GM12878 (cell line): ENCODE measurements at regions not wholly inside any gene's neighbourhood (a gene's known extent, or its start where the extent isn't known, plus 50 kb on each side); places are given as distances from the start of the nearest gene placed in this dataset.

ENCODE experiments used
- ATAC-seq: fragments of 200-7000 bp; cut with Tn5 transposase; 3 replicates; pipeline ENCODE4 v1.9.1; 2020; ENCODE audit warnings: mild to moderate bottlenecking, moderate library complexity
- BruUV-seq: library from RNA; stranded (reverse); fragments of 400-500 nt; replicated peaks from 2 replicates; lab custom pipeline; 2021; lab: Mats Ljungman, UMichigan
- CTCF ChIA-PET: fragments of 300-600 bp; sonication (Branson Sonifier 250); formaldehyde crosslinking; extraction: SDS; loops from one replicate; lab custom pipeline; 2021; ENCODE audit warnings: inconsistent platforms; lab: Yijun Ruan, JAX
- POLR2A ChIA-PET: fragments of 350-600 bp; formaldehyde crosslinking; extraction: SDS; loops from one replicate; lab custom pipeline; 2021; ENCODE audit warnings: inconsistent platforms; lab: Charles Lee
- RAD21 ChIA-PET: fragments of 300-600 bp; sonication (Branson Sonifier 250); formaldehyde crosslinking; loops from one replicate; lab custom pipeline; 2023; ENCODE audit warnings: antibody characterized with exemption; ENCODE audit not compliant: unreplicated experiment; lab: Charles Lee
- SMC1A ChIA-PET: fragments of 300-600 bp; sonication (Branson Sonifier 250); formaldehyde crosslinking; loops from one replicate; lab custom pipeline; 2023; ENCODE audit not compliant: unreplicated experiment, uncharacterized antibody; lab: Charles Lee
- DNase-seq: peaks from one replicate; pipeline ENCODE4 v3.0.0-alpha.2; 2011; ENCODE audit warnings: low read depth, low spot score
- FAIRE-seq: peaks from 3 replicates; lab custom pipeline; 2011; peaks lifted over from hg19 to GRCh38; lab: Jason Lieb, UNC
- H2AFZ ChIP-seq: 2 replicates; pipeline ENCODE4 v1.6.0; 2011; ENCODE audit warnings: low read depth, low read length, control low read depth; ENCODE audit not compliant: control insufficient read depth
- H3K27ac ChIP-seq: 2 replicates; pipeline ENCODE4 v1.5.1; 2011; ENCODE audit warnings: control low read depth; ENCODE audit not compliant: control insufficient read depth, insufficient read depth
- H3K27me3 ChIP-seq, 2 experiments: replicated peaks in 1 of 2; 2 replicates each; pipeline versions ENCODE4 v1.6.0 to v1.6.1; 2011; ENCODE audit warnings: low read length in 1 of 2; ENCODE audit not compliant: control insufficient read depth in 2 of 2, insufficient read depth in 2 of 2
- H3K36me3 ChIP-seq, 2 experiments: 2 replicates each; pipeline ENCODE4 v1.5.1; 2011; ENCODE audit warnings: low read length in 1 of 2; ENCODE audit not compliant: control insufficient read depth in 2 of 2, insufficient read depth in 2 of 2
- H3K4me1 ChIP-seq: 2 replicates; pipeline ENCODE4 v1.6.1; 2011; ENCODE audit warnings: mild to moderate bottlenecking, low read length, moderate library complexity, mixed read lengths; ENCODE audit not compliant: control insufficient read depth, insufficient read depth
- H3K4me2 ChIP-seq: 2 replicates; pipeline ENCODE4 v1.6.0; 2011; ENCODE audit warnings: control low read depth; ENCODE audit not compliant: control insufficient read depth, insufficient read depth
- H3K4me3 ChIP-seq: fragments of 200-600 bp; sonication (generic); 2 replicates; pipeline ENCODE4 v1.5.1; 2016
- H3K79me2 ChIP-seq: 2 replicates; pipeline ENCODE4 v1.6.0; 2011; ENCODE audit warnings: low read length; ENCODE audit not compliant: control insufficient read depth, insufficient read depth
- H3K9ac ChIP-seq: 2 replicates; pipeline ENCODE4 v1.8.0; 2011; ENCODE audit warnings: low read length, control low read depth, mixed read lengths; ENCODE audit not compliant: control insufficient read depth, insufficient read depth
- H3K9me3 ChIP-seq: replicated peaks from 3 replicates; pipeline ENCODE4 v1.5.1; 2011; ENCODE audit warnings: mild to moderate bottlenecking, low read length; ENCODE audit not compliant: control insufficient read depth, insufficient read depth
- H4K20me1 ChIP-seq: 2 replicates; pipeline ENCODE4 v1.6.0; 2011; ENCODE audit not compliant: control insufficient read depth, insufficient read depth
- CHD1 ChIP-seq: IDR thresholded peaks from 2 replicates; pipeline ENCODE4 v1.6.1; 2012; ENCODE audit warnings: low read depth, low read length, improper control_type of control experiment
- CHD2 ChIP-seq: IDR thresholded peaks from 2 replicates; pipeline ENCODE4 v1.6.1; 2011; ENCODE audit warnings: low read depth, low read length, improper control_type of control experiment, borderline replicate concordance
- FOXK2 ChIP-seq: fragments of 450-650 bp; IDR thresholded peaks from 2 replicates; pipeline ENCODE4 v1.6.1; 2017; ENCODE audit warnings: mild to moderate bottlenecking, moderate library complexity
- GABPA ChIP-seq: IDR thresholded peaks from 2 replicates; pipeline ENCODE4 v1.6.1; 2014; ENCODE audit warnings: antibody characterized with exemption, low read depth, mild to moderate bottlenecking, inconsistent platforms
- GATAD2B ChIP-seq: fragments of 450-650 bp; conservative IDR thresholded peaks from 2 replicates; pipeline ENCODE4 v1.6.1; 2017; ENCODE audit warnings: low read depth, mild to moderate bottlenecking, moderate library complexity
- HDAC6 ChIP-seq: fragments of 200-600 bp; sonication (generic); IDR thresholded peaks from one replicate; pipeline ENCODE4 v1.8.0; 2017; ENCODE audit warnings: antibody characterized with exemption; ENCODE audit not compliant: unreplicated experiment
- HDGF ChIP-seq: fragments of 450-650 bp; IDR thresholded peaks from 2 replicates; pipeline ENCODE4 v1.6.1; 2016; ENCODE audit warnings: antibody characterized with exemption
- IRF4 ChIP-seq: IDR thresholded peaks from 2 replicates; pipeline ENCODE4 v1.6.1; 2011; ENCODE audit warnings: low read depth, low read length
- KDM1A ChIP-seq: fragments of 200-600 bp; sonication (generic); IDR thresholded peaks from 2 replicates; pipeline ENCODE4 v1.6.1; 2016; ENCODE audit warnings: borderline replicate concordance
- NBN ChIP-seq: fragments of 450-650 bp; IDR thresholded peaks from 2 replicates; pipeline ENCODE4 v1.6.1; 2016
- NR2C1 ChIP-seq: fragments of 450-650 bp; IDR thresholded peaks from 2 replicates; pipeline ENCODE4 v1.6.1; 2017; ENCODE audit warnings: antibody characterized with exemption, mild to moderate bottlenecking, moderate library complexity
- POU2F2 ChIP-seq: IDR thresholded peaks from 3 replicates; pipeline ENCODE4 v1.6.1; 2011; ENCODE audit warnings: low read depth, mild to moderate bottlenecking, low read length, borderline replicate concordance
- SMAD1 ChIP-seq: fragments of 450-650 bp; IDR thresholded peaks from 2 replicates; pipeline ENCODE4 v1.6.1; 2018; ENCODE audit warnings: mild to moderate bottlenecking, low read depth; ENCODE audit not compliant: partially characterized antibody
- SMAD5 ChIP-seq: IDR thresholded peaks from 2 replicates; pipeline ENCODE4 v1.6.1; 2016; ENCODE audit warnings: antibody characterized with exemption, low read depth
- SP1 ChIP-seq: IDR thresholded peaks from one replicate; pipeline ENCODE4 v1.6.1; 2011; ENCODE audit warnings: low read depth, low read length
- SUZ12 ChIP-seq: fragments of 200-600 bp; sonication (generic); IDR thresholded peaks from one replicate; pipeline ENCODE4 v1.6.1; 2018; ENCODE audit warnings: antibody characterized with exemption, mild to moderate bottlenecking; ENCODE audit not compliant: unreplicated experiment
- TAF1 ChIP-seq: IDR thresholded peaks from 2 replicates; pipeline ENCODE4 v1.6.1; 2011; ENCODE audit warnings: mild to moderate bottlenecking, low read depth, low read length, borderline replicate concordance
- ZNF217 ChIP-seq: fragments of 450-650 bp; IDR thresholded peaks from 2 replicates; pipeline ENCODE4 v1.6.1; 2017; ENCODE audit warnings: antibody characterized with exemption, mild to moderate bottlenecking
- ZNF384 ChIP-seq: IDR thresholded peaks from 2 replicates; pipeline ENCODE4 v1.6.1; 2012; ENCODE audit warnings: low read depth, mild to moderate bottlenecking, low read length, improper control_type of control experiment, borderline replicate concordance
- WGBS: methylation state at CpG from one replicate; pipeline ENCODE4 v1.1.6; 2016; ENCODE audit warnings: low lambda C conversion rate; ENCODE audit not compliant: insufficient replicate concordance, insufficient coverage; ENCODE audit errors: missing lambda C conversion rate; 5-methylcytosine and 5-hydroxymethylcytosine counted together
- in situ Hi-C: fragments of 300-500 bp; cut with MboI; formaldehyde crosslinking; loops from 9 replicates; pipeline ENCODE4 v1.14.3; 2018; ENCODE audit warnings: mixed read lengths
- intact Hi-C: fragments of 100-400 bp; cut with micrococcal nuclease; formaldehyde crosslinking; loops from one replicate; pipeline ENCODE4 v1.14.2; 2022; ENCODE audit not compliant: unreplicated experiment
- TF ChIP-seq, protein P1 (sequence below): IDR thresholded peaks from 2 replicates; pipeline ENCODE4 v1.6.1; 2011; ENCODE audit warnings: low read depth, low read length, improper control_type of control experiment, borderline replicate concordance
- TF ChIP-seq, protein P2 (sequence below): IDR thresholded peaks from 2 replicates; pipeline ENCODE4 v1.6.1; 2011; ENCODE audit warnings: low read depth, mild to moderate bottlenecking, low read length, moderate library complexity, borderline replicate concordance; ENCODE audit errors: extremely low read depth

DNA sequence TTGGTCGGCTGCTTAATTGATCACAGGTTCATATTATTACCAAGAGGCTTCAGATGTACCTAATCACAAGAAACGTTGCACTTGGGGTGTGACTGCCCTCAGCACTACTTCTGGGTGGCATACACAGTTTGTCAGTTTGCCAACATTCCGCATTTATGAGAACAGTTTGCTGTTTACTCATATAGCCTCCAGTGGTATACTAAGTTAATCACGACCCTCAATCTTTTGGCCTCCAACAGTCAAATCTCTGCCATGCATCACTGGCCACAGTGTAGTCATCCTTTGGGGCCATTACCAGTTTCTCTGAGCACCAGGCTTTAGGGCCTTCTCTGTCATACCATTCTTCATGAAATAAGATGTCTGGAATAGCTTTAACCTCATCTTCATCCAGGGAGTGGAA lies 62.8 kb upstream of the BCL9 start:
- TF ChIP-seq GATAD2B = no peak
- no peak for TF ChIP-seq HDAC6
- no peak for TF ChIP-seq CHD1
- ChIA-PET POLR2A (no interaction called here), RAD21 (no interaction called here), CTCF (no interaction called here), SMC1A (no interaction called here)
- Histone ChIP-seq H2AFZ (no peak overlapping the region), H3K4me1 (no peaks in the 10 kb centered on the region), H3K27ac (no peak overlapping the region), H4K20me1 (no peaks in the 10 kb centered on the region), H3K27me3 (no peaks in the 10 kb centered on the region), H3K79me2 (no peaks in the 10 kb centered on the region), H3K36me3 (no peaks in the 10 kb centered on the region), H3K4me3 (no peak overlapping the region), H3K9me3 (no peaks in the 10 kb centered on the region), H3K9ac (no peak overlapping the region), H3K4me2 (no peak overlapping the region)
- WGBS = 32% methylated on average over 4 of the region's 4 CpGs
- in situ Hi-C loops (no loop called here), intact Hi-C loops (no loop called here)
- no TSS peak for BruUV-seq
- DNase-seq (no peak), ATAC-seq (no peak), FAIRE-seq (no peak)

DNA sequence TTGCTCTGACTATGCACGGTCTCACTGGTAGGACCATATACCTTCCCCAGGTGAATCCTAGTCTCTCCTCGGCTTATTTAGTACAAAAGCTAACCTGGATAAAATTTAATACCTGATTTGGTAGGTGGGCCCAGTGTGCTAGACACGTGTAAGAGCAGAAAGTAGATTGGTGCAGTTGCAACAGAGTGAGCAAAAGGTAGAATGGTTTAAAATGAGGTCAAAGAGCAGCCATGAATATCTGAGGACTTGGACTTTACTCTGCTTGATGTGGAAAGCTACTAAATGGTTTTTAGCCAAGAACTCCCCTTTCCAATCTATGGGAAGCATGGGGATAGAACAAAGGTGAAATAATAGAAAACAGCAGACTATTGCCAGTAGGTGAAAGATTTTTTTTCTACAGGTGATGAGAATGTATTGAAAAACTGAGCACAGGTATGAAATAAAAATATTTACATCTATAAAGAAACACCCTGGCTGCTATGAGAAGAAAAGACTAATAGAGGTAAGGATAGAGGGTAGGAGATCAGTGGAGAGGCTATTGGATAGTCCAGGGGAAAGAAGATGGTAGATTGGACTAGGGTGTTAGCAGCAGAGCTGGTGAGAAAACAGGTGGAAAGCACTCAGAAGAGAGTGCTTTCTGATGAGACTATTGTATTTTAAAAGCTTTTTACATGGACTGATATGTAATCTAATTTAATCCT lies 61.3 kb upstream of the BCL9 start:
- Histone ChIP-seq H3K79me2 (no peaks in the 10 kb centered on the region), H3K27ac (no peak overlapping the region), H3K4me2 (no peak overlapping the region), H3K4me3 (no peak overlapping the region), H4K20me1 (no peaks in the 10 kb centered on the region), H3K9me3 (no peaks in the 10 kb centered on the region), H3K4me1 (no peaks in the 10 kb centered on the region), H3K36me3 (no peaks in the 10 kb centered on the region), H3K27me3 (no peaks in the 10 kb centered on the region), H2AFZ (no peak overlapping the region), H3K9ac (no peak overlapping the region)
- DNase-seq (no peak), ATAC-seq (no peak), FAIRE-seq (no peak)
- in situ Hi-C loops (no loop called here), intact Hi-C loops (no loop called here)
- CTCF ChIA-PET = no interaction called here
- POLR2A ChIA-PET = no interaction called here
- 9% methylated on average over 3 of the region's 3 CpGs for WGBS
- SMC1A ChIA-PET = no interaction called here
- no TSS peak for BruUV-seq
- RAD21 ChIA-PET = no interaction called here
- TF ChIP-seq, protein P1, sequence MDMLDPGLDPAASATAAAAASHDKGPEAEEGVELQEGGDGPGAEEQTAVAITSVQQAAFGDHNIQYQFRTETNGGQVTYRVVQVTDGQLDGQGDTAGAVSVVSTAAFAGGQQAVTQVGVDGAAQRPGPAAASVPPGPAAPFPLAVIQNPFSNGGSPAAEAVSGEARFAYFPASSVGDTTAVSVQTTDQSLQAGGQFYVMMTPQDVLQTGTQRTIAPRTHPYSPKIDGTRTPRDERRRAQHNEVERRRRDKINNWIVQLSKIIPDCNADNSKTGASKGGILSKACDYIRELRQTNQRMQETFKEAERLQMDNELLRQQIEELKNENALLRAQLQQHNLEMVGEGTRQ = no peak
- TF ChIP-seq IRF4 (no peak), KDM1A (no peak), POU2F2 (no peak), SMAD1 (no peak), NR2C1 (no peak), FOXK2 (no peak), ZNF384 (no peak), NBN (no peak), SP1 (no peak), TAF1 (no peak), ZNF217 (no peak), SUZ12 (no peak), GABPA (no peak), SMAD5 (no peak), CHD2 (no peak), HDGF (no peak)
- TF ChIP-seq, protein P2, sequence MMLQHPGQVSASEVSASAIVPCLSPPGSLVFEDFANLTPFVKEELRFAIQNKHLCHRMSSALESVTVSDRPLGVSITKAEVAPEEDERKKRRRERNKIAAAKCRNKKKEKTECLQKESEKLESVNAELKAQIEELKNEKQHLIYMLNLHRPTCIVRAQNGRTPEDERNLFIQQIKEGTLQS = no peak
